Epithelial cell of proximal tubule (primary cell): ENCODE measurements at regions not wholly inside any gene's neighbourhood (a gene's known extent, or its start where the extent isn't known, plus 50 kb on each side); places are given as distances from the start of the nearest gene placed in this dataset.

ENCODE experiments used
- DNase-seq: peaks from one replicate; pipeline ENCODE4 v3.0.0-alpha.2; 2011; ENCODE audit warnings: low read depth
- H3K4me3 ChIP-seq: 2 replicates; pipeline ENCODE4 v1.5.1; 2011; ENCODE audit warnings: low read depth, mild to moderate bottlenecking, low read length
- TF ChIP-seq, protein P1 (sequence below): conservative IDR thresholded peaks from 2 replicates; pipeline ENCODE4 v1.5.1; 2012; ENCODE audit warnings: low read depth, mild to moderate bottlenecking, low read length

DNA sequence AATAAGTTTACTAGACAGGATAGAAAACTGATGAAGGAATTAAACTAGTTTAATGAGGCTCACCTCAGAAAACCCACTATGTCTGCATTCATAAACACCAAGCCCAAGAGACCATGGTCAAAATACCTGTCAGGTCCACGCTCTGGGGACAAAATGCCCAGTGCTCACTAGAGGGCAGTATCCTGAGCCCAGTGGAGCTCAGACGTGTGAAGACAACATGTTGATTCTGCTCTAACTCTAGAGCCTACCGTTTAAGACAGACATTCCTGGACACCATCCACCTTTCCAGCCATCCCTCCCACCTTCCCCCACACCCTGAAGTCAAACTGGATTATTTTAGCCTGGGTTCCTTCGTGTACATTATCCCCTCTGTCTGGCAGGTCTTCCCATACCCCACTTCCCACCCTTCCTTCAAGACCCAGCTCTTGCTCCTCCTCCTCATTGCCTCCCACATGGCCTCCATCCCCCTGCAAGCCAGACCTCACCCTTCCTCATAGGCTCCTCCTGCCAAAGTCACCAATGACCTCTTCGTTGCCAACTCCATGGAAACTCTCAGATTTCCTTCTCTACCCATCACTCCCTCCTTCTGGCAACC, 142.3 kb upstream of the FSTL4 start:
- H3K4me3 ChIP-seq, result no peak overlapping the region
- TF ChIP-seq, protein P1, sequence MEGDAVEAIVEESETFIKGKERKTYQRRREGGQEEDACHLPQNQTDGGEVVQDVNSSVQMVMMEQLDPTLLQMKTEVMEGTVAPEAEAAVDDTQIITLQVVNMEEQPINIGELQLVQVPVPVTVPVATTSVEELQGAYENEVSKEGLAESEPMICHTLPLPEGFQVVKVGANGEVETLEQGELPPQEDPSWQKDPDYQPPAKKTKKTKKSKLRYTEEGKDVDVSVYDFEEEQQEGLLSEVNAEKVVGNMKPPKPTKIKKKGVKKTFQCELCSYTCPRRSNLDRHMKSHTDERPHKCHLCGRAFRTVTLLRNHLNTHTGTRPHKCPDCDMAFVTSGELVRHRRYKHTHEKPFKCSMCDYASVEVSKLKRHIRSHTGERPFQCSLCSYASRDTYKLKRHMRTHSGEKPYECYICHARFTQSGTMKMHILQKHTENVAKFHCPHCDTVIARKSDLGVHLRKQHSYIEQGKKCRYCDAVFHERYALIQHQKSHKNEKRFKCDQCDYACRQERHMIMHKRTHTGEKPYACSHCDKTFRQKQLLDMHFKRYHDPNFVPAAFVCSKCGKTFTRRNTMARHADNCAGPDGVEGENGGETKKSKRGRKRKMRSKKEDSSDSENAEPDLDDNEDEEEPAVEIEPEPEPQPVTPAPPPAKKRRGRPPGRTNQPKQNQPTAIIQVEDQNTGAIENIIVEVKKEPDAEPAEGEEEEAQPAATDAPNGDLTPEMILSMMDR, result peak; percentile 88
- peak; percentile 3 for DNase-seq

DNA sequence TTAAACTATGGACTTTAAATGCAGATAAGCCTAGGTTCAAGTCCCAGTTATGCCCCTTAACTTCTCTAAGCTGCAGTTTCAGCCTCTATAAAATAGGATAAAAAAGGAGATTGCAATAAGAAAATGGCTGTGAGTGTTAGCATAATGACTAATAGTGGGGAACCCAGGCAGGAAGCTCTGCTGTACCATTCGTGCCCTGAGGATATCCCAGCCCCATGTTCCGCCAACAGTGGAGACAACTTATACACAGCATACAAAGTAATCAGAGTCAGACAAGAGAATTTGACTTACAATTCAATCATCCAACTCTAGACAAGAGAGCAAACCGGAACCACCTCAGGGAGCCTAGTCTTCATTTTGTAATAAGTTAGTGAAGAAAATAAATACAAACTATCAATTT, 141.5 kb upstream of the FSTL4 start:
- no peak overlapping the region for H3K4me3 ChIP-seq
- TF ChIP-seq, protein P1, result no peak

DNA sequence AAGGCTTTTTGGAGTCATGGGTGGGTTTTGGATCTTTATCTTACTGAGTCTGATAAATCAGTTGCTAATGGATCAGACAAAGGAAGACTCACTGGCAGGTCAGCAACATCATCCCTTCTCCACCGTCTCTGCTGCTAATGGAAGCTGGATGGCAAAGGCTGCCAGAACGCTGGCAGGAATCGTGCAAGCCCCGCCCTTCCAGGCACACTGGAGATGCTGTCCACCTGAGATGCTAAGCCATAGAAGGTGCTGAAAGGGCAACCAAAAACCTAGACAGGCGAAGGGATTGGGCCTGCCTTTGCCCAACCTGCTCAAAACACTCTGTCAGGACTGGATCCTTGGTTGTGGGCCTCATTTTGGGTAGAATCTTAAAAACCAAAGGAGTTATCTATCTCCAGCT, 139.5 kb upstream of the FSTL4 start:
- TF ChIP-seq, protein P1, result no peak
- no peak for DNase-seq
- no peak overlapping the region for H3K4me3 ChIP-seq

More for the DNA sequence above, 141.5 kb upstream of the FSTL4 start:
- DNase-seq, result no peak

DNA sequence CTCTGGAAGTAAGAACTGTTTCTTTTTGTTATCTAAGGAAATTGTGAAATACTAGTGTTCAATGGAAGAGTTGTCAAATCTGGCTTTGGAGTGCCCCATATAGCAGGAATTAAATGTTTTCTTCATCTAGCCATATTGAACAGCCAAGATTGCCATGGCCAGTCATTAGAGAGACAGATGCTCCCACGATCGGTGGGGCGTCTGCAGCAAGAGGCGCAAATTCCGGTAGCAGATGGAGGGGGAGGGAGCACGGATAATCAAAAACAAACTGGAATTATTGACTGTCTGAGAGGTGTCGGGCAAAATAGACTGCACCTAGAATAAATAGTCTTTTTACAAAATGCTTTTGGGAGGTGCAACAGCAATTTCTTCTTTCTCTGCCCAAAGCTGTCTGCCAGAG, 139.1 kb upstream of the FSTL4 start:
- TF ChIP-seq, protein P1, result no peak
- H3K4me3 ChIP-seq, result no peak overlapping the region
- DNase-seq, result no peak

DNA sequence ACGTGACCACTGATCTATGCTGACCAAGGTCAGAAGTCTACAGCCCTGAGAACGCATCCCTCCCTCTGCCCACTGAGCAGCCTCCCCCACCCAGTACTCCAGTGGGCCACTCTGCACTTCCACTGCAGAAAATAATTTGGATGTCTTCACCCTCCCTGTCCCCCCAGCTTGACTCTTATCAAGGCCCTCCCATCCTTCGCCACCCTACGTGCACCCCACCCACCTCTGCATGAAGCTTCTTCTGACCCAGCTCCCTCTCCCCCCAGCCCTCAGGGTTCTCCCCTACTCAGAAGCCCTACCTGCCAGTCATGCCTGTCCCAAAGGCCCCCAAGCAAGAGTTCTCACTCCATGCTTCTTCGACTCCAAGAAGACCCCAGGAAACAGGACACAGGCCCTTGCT, 138.5 kb upstream of the FSTL4 start:
- no peak for DNase-seq
- TF ChIP-seq, protein P1, result no peak
- H3K4me3 ChIP-seq, result no peak overlapping the region

DNA sequence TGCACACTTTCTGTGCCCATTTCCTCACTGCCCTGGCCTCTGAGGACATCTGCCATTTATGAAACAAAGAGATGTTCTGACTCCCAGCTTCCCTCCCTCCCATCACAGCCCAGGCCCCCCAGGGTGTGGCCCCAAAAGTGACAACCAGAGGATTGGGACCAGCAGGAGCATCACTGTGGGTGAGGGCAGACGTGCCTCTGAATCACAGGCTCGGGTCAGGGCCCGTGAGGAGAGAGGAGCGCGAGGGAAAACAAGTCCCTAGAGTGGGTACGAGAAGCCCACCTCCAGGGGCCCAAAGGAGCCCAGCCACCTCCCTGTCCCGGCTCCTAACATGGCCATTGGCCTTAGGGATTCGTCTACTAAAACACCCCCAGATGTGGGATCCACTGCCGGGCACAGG, 138.0 kb upstream of the FSTL4 start:
- TF ChIP-seq, protein P1, result no peak
- no peak overlapping the region for H3K4me3 ChIP-seq
- DNase-seq, result no peak

DNA sequence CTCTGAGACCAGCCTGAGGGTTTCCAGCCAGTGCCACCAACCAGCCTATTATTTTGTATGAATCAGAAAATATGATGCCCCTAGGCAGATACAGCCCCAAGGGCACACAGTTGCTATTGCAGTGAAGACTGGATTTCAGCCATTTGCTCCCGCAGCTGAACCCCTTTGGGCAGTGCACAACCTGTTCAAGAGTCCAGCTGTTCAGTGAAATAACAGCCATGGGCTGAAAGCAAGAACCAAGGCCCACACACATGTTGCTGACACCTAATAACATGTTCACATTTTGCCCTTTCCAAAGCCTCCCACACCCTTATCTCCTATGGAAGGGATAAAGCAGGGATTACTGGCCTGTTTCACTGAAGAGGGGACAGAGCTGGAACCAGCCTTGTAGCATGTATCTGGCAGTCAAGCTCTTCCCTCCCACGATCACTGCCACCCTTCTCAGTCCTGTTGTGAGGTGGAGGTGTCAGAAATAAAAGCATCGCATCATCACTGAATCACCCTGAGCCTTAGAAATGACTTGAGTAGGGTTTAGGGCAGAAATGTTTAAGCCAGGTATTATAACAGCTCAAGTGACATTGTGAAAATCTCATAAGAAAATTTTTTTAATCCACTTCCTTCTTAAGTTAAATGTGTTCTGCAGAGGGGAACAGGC, 137.1 kb upstream of the FSTL4 start:
- DNase-seq, result no peak
- no peak overlapping the region for H3K4me3 ChIP-seq
- TF ChIP-seq, protein P1, result no peak
